GM12878 (cell line): ENCODE measurements at regions not wholly inside any gene's neighbourhood (a gene's known extent, or its start where the extent isn't known, plus 50 kb on each side); places are given as distances from the start of the nearest gene placed in this dataset.

Experiments used
- CEBPB ChIP-seq, 2 experiments: fragments of 150-350 bp in 1 of 2; IDR thresholded peaks; 2 replicates each; pipeline ENCODE4 v1.6.1; 2012 to 2014; ENCODE audit warnings: low read depth in 2 of 2, low read length in 2 of 2, borderline replicate concordance in 1 of 2, inconsistent platforms in 1 of 2
- EP300 ChIP-seq, 2 experiments: fragments of 150-350 bp in 1 of 2; IDR thresholded peaks; 2 replicates each; pipeline ENCODE4 v1.6.1; 2011 to 2012; ENCODE audit warnings: low read depth in 2 of 2, low read length in 2 of 2, borderline replicate concordance in 1 of 2, improper control_type of control experiment in 1 of 2, inconsistent platforms in 1 of 2; ENCODE audit not compliant: control insufficient read depth in 1 of 2
- ETV6 ChIP-seq, 2 experiments: fragments of 450-650 bp in 1 of 2; IDR thresholded peaks in 1 of 2; conservative IDR thresholded peaks in 1 of 2; 2 replicates each; pipeline ENCODE4 v1.6.1; 2014; ENCODE audit warnings: antibody characterized with exemption in 1 of 2, borderline replicate concordance in 1 of 2, low read depth in 1 of 2, mild to moderate bottlenecking in 1 of 2, moderate library complexity in 1 of 2
- NFIC ChIP-seq: IDR thresholded peaks from 2 replicates; pipeline ENCODE4 v1.6.1; 2012; ENCODE audit warnings: low read depth, mild to moderate bottlenecking, inconsistent platforms, low read length, moderate library complexity
- SP1 ChIP-seq: IDR thresholded peaks from one replicate; pipeline ENCODE4 v1.6.1; 2011; ENCODE audit warnings: low read depth, low read length
- ZBTB4 ChIP-seq: fragments of 450-650 bp; formaldehyde crosslinking; IDR thresholded peaks from 2 replicates; pipeline ENCODE4 v1.4.0; 2022; ENCODE audit warnings: mild to moderate bottlenecking, moderate library complexity

- TF ChIP-seq ETV6 (conservative IDR thresholded peaks at IDR 0.05 in 1 of 2, IDR thresholded peaks at IDR 0.05 in 1 of 2; ENCODE audit: borderline replicate concordance in 1 of 2, low read depth in 1 of 2), result peak in 1 of 2 experiments; percentile 24; a peak in 1 of 4 replicates
- peak in 1 of 2 experiments; percentile 47; a peak in 2 of 4 replicates for TF ChIP-seq EP300 (IDR thresholded peaks at IDR 0.05; ENCODE audit: borderline replicate concordance in 1 of 2, control insufficient read depth in 1 of 2, low read depth in 2 of 2, low read length in 2 of 2)
- peak; percentile 90 for TF ChIP-seq NFIC
- TF ChIP-seq SP1, result no peak
- TF ChIP-seq CEBPB (IDR thresholded peaks at IDR 0.05; ENCODE audit: borderline replicate concordance in 1 of 2, low read depth in 2 of 2, low read length in 2 of 2), result 0 out of 4 replicates have a peak, but pooled peaks of 1 of the 2 experiments have one; percentile 46
- no peak for TF ChIP-seq ZBTB4
- TF ChIP-seq, all 136 proteins: peak for 31
Measured at GRCh38 chr12:93059925-93060665, 131.0 kb upstream of the EEA1 start (continued).
